ENCODE measurements at regions not wholly inside any gene's neighbourhood (a gene's known extent, or its start where the extent isn't known, plus 50 kb on each side); places are given as distances from the start of the nearest gene placed in this dataset.

DNA sequence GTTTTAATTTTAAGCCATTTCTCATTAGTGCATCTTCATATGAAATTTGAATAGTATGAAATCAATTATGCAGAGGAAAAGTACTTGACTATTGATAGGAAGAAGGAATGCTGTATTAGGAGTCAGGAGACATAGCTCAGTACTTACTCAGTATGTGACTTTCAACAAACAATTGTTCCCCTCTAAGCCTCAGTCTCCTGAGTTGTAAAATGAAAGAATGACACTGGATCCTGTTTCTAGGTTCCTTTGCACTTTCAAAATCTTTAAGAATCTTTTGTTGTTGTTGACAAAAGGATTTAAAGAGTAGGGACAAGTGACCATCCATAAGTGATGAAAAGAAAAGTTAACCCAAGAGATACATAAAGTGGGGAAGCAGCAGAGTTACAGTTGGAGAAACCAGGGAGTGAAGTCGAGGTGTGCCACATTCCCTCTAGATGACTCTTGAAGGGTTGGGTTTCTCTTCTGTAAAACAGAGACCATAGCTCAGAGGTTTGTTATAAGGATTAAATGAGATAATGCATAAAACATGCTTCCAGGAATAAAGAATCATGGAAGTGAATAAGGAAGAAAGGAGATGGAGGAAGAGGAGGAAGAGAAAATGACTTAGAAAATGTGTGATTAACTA, 105.7 kb upstream of the KCNJ15 start:
- no peak for ATAC-seq
- H3K27me3 ChIP-seq, result peaks cover 0 to 2% (median 0%) of the 10 kb centered on the region in 3 donors
- DNase-seq, result no peak
- intact Hi-C loops (cut with DNase I; ENCODE audit: low total_unique reads), result no loop called here
- no peaks in the 10 kb centered on the region for H3K9me3 ChIP-seq
- H3K36me3 ChIP-seq, result no peaks in the 10 kb centered on the region
- no peak overlapping the region for H3K4me3 ChIP-seq
- H3K27ac ChIP-seq, result no peak overlapping the region
- in situ Hi-C loops (cut with MboI; ENCODE audit: low sequenced_read_pairs in 4 of 4), result no loop called here
- no peaks in the 10 kb centered on the region for H3K4me1 ChIP-seq
- TF ChIP-seq, protein P1, sequence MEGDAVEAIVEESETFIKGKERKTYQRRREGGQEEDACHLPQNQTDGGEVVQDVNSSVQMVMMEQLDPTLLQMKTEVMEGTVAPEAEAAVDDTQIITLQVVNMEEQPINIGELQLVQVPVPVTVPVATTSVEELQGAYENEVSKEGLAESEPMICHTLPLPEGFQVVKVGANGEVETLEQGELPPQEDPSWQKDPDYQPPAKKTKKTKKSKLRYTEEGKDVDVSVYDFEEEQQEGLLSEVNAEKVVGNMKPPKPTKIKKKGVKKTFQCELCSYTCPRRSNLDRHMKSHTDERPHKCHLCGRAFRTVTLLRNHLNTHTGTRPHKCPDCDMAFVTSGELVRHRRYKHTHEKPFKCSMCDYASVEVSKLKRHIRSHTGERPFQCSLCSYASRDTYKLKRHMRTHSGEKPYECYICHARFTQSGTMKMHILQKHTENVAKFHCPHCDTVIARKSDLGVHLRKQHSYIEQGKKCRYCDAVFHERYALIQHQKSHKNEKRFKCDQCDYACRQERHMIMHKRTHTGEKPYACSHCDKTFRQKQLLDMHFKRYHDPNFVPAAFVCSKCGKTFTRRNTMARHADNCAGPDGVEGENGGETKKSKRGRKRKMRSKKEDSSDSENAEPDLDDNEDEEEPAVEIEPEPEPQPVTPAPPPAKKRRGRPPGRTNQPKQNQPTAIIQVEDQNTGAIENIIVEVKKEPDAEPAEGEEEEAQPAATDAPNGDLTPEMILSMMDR (IDR thresholded peaks at IDR 0.05 in 4 of 5, conservative IDR thresholded peaks at IDR 0.05 in 1 of 5), result no peak
- TF ChIP-seq POLR2A (IDR thresholded peaks at IDR 0.05), result no peak

GRCh38 chr21:38156200-38156599, 100.6 kb upstream of the KCNJ15 start:
- H3K9me3 ChIP-seq, result no peaks in the 10 kb centered on the region
- in situ Hi-C loops (cut with MboI; ENCODE audit: low sequenced_read_pairs in 4 of 4) (loop anchor here in 2 of 4 donors (5.0 kb wide), 1 partner anchor 196 kb away; no protein-coding TSS in a partner anchor), intact Hi-C loops (cut with DNase I; ENCODE audit: low total_unique reads) (loop anchor here (5.0 kb wide), 1 partner anchor 196 kb away; no protein-coding TSS in a partner anchor)
- peaks cover 0 to 4% (median 2%) of the 10 kb centered on the region in 3 donors for H3K27me3 ChIP-seq
- ATAC-seq (no peak), DNase-seq (no peak)
- no peak overlapping the region for H3K4me3 ChIP-seq
- TF ChIP-seq, protein P1 (IDR thresholded peaks at IDR 0.05 in 4 of 5, conservative IDR thresholded peaks at IDR 0.05 in 1 of 5), result no peak
- TF ChIP-seq POLR2A (IDR thresholded peaks at IDR 0.05), result no peak
- H3K4me1 ChIP-seq, result no peaks in the 10 kb centered on the region
- H3K36me3 ChIP-seq, result no peaks in the 10 kb centered on the region
- no peak overlapping the region for H3K27ac ChIP-seq

DNA sequence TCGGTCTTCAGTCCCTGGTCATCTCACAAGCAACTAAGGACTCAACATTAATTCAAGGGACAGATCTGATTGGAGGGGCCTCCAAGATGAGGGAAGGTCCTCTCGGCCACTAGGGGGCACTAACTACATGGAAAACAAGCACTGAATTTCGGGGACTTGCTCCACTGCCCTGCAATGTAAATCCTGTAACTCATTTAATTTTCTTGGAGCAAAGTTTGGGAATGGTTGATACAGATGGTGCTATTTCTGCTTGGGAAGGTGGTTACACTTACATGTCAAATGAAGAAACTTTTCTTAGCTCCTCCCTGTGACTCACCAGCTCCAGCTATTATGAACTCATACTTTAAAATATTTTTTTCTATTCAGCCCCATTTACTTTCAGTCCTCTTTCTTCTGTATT, 97.4 kb upstream of the KCNJ15 start:
- H3K36me3 ChIP-seq, result no peaks in the 10 kb centered on the region
- ATAC-seq, result no peak
- in situ Hi-C loops (cut with MboI; ENCODE audit: low sequenced_read_pairs in 4 of 4), result loop anchor here in 2 of 4 donors (5.0 kb wide), 1 partner anchor 193 kb away; no protein-coding TSS in a partner anchor
- H3K27me3 ChIP-seq, result peaks cover 0 to 4% (median 0%) of the 10 kb centered on the region in 3 donors
- no peak overlapping the region for H3K4me3 ChIP-seq
- no peaks in the 10 kb centered on the region for H3K9me3 ChIP-seq
- TF ChIP-seq, protein P1 (IDR thresholded peaks at IDR 0.05 in 4 of 5, conservative IDR thresholded peaks at IDR 0.05 in 1 of 5), result peak; percentile 23 to 65 (median 37)
- TF ChIP-seq POLR2A (IDR thresholded peaks at IDR 0.05), result no peak
- no peaks in the 10 kb centered on the region for H3K4me1 ChIP-seq
- DNase-seq, result no peak
- intact Hi-C loops (cut with DNase I; ENCODE audit: low total_unique reads), result loop anchor here (5.0 kb wide), 1 partner anchor 193 kb away; no protein-coding TSS in a partner anchor
- no peak overlapping the region for H3K27ac ChIP-seq

DNA sequence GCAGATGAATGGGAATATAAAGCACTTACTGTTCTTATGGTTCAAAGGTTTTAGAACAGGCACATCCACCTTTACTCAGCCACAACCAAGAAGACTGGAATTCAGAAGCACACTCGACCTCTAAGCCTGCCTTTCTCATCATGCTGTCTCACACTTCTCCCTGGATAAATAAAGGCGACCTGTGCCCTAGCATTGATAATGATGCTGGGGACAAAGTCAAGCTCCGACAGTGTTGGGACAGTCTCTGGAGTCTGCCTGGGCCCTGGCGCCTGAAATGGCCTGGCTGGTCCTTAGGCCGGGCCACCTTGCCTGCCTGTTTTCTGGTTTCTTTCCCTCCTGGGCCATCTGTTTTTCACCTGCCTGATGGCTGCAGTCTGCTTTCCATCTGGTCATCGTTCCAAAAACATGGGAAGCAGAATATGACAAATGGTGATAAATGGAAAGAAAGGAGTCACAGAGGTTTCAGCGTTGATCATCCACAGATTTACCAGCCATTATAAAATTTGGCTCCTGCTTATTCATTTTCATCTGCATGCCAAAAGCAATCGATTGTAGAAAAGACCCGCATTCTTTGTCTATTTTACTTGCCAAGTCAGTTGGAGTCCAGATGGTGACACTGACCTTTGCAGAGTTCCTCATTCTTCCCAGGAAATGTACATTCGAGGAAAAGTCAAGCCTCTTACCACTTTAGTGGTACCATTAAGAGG, 91.2 kb upstream of the KCNJ15 start:
- no peaks in the 10 kb centered on the region for H3K4me1 ChIP-seq
- H3K27ac ChIP-seq, result no peak overlapping the region
- no peaks in the 10 kb centered on the region for H3K36me3 ChIP-seq
- ATAC-seq (no peak), DNase-seq (no peak)
- intact Hi-C loops (cut with DNase I; ENCODE audit: low total_unique reads) (loop anchor here (10.0 kb wide), 1 partner anchor 49 kb away; no protein-coding TSS in a partner anchor), in situ Hi-C loops (cut with MboI; ENCODE audit: low sequenced_read_pairs in 4 of 4) (no loop called here)
- TF ChIP-seq, protein P1 (IDR thresholded peaks at IDR 0.05 in 4 of 5, conservative IDR thresholded peaks at IDR 0.05 in 1 of 5), result no peak
- no peak for TF ChIP-seq POLR2A (IDR thresholded peaks at IDR 0.05)
- H3K4me3 ChIP-seq, result no peak overlapping the region
- no peaks in the 10 kb centered on the region for H3K9me3 ChIP-seq
- H3K27me3 ChIP-seq, result no peaks in the 10 kb centered on the region

Data from gastrocnemius medialis (tissue), 4 donors.